ENCODE measurements at regions not wholly inside any gene's neighbourhood (a gene's known extent, or its start where the extent isn't known, plus 50 kb on each side); places are given as distances from the start of the nearest gene placed in this dataset.

DNA sequence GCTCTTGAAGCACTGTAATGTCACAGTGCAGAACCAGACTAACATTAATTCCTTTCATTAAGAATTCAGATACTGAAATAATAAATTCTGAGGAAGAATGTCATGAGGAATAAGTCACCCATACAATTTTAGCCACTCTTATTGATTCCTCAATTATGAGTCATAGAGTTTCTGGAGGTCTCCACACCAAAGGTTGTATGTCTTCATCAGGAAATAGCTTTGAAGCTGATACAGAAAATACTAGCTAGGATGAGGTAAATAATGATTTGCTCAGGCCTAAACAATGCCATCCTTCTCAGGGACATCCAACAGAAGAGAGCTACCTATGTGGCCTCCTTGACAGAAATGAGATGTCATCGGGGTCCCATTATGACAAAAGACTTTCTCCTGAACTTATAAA is 238.8 kb downstream of the OR13H1 start:
- TF ChIP-seq, protein P1, sequence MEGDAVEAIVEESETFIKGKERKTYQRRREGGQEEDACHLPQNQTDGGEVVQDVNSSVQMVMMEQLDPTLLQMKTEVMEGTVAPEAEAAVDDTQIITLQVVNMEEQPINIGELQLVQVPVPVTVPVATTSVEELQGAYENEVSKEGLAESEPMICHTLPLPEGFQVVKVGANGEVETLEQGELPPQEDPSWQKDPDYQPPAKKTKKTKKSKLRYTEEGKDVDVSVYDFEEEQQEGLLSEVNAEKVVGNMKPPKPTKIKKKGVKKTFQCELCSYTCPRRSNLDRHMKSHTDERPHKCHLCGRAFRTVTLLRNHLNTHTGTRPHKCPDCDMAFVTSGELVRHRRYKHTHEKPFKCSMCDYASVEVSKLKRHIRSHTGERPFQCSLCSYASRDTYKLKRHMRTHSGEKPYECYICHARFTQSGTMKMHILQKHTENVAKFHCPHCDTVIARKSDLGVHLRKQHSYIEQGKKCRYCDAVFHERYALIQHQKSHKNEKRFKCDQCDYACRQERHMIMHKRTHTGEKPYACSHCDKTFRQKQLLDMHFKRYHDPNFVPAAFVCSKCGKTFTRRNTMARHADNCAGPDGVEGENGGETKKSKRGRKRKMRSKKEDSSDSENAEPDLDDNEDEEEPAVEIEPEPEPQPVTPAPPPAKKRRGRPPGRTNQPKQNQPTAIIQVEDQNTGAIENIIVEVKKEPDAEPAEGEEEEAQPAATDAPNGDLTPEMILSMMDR (conservative IDR thresholded peaks at IDR 0.05; ENCODE audit: low read depth, low read length), result no peak
- no peak for TF ChIP-seq EZH2 (IDR thresholded peaks at IDR 0.05; ENCODE audit: borderline replicate concordance, low read depth, low read length, poor library complexity, severe bottlenecking)
